Caco-2 (cell line): ENCODE measurements at regions not wholly inside any gene's neighbourhood (a gene's known extent, or its start where the extent isn't known, plus 50 kb on each side); places are given as distances from the start of the nearest gene placed in this dataset.

ENCODE experiments used
- BruUV-seq: library from RNA; stranded (reverse); fragments of 400-500 nt; replicated peaks from 2 replicates; lab custom pipeline; 2021; lab: Mats Ljungman, UMichigan
- CTCF ChIA-PET: fragments of 300-600 bp; sonication (Branson Sonifier 250); formaldehyde crosslinking; loops from one replicate; lab custom pipeline; 2022; ENCODE audit warnings: antibody characterized with exemption; lab: Charles Lee
- POLR2A ChIA-PET: fragments of 300-600 bp; sonication (Branson Sonifier 250); formaldehyde crosslinking; loops from one replicate; lab custom pipeline; 2022; ENCODE audit warnings: antibody characterized with exemption; lab: Charles Lee
- DNase-seq, 2 experiments: peaks; one replicate each; pipeline versions ENCODE4 v3.0.0 to v3.0.0-alpha.2; 2020 to 2022
- H3K27me3 ChIP-seq: replicated peaks from 2 replicates; pipeline ENCODE4 v1.6.0; 2011; ENCODE audit warnings: low read length; ENCODE audit not compliant: control insufficient read depth, insufficient read depth
- H3K36me3 ChIP-seq: 2 replicates; pipeline ENCODE4 v1.5.1; 2011; ENCODE audit warnings: low read length; ENCODE audit not compliant: control insufficient read depth, insufficient read depth
- H3K4me1 ChIP-seq: fragments of 250-450 bp; sonication (Bioruptor Pico); 2 replicates; pipeline ENCODE4 v1.5.1; 2020; ENCODE audit warnings: mild to moderate bottlenecking
- H3K4me3 ChIP-seq: 2 replicates; pipeline ENCODE4 v1.5.1; 2011; ENCODE audit warnings: low read depth, mild to moderate bottlenecking, control low read depth, low read length
- H3K9me3 ChIP-seq: fragments of 250-450 bp; sonication (Bioruptor Pico); 2 replicates; pipeline ENCODE4 v1.5.1; 2020; ENCODE audit warnings: mild to moderate bottlenecking, moderate library complexity
- H3K27ac Mint-ChIP-seq: one replicate; pipeline ENCODE4 v1.8.0; 2022; ENCODE audit warnings: mixed read lengths; ENCODE audit not compliant: unreplicated experiment
- H3K27me3 Mint-ChIP-seq: one replicate; pipeline ENCODE4 v1.8.0; 2022; ENCODE audit warnings: mixed read lengths; ENCODE audit not compliant: insufficient read depth, unreplicated experiment
- H3K36me3 Mint-ChIP-seq: one replicate; pipeline ENCODE4 v1.8.0; 2022; ENCODE audit warnings: mild to moderate bottlenecking, mixed read lengths; ENCODE audit not compliant: insufficient read depth, unreplicated experiment
- H3K4me1 Mint-ChIP-seq: one replicate; pipeline ENCODE4 v1.8.0; 2022; ENCODE audit warnings: low read depth, mixed read lengths; ENCODE audit not compliant: unreplicated experiment
- H3K4me3 Mint-ChIP-seq: one replicate; pipeline ENCODE4 v1.8.0; 2022; ENCODE audit warnings: mild to moderate bottlenecking, moderate library complexity, mixed read lengths; ENCODE audit not compliant: unreplicated experiment
- H3K9me3 Mint-ChIP-seq: one replicate; pipeline ENCODE4 v1.8.0; 2022; ENCODE audit warnings: mixed read lengths; ENCODE audit not compliant: unreplicated experiment
- intact Hi-C: fragments of 100-400 bp; cut with micrococcal nuclease; formaldehyde crosslinking; loops from one replicate; pipeline ENCODE4 v1.10.0; 2022; ENCODE audit not compliant: unreplicated experiment
- TF ChIP-seq, protein P1 (sequence below), 2 experiments: fragments of 200-600 bp in 1 of 2; IDR thresholded peaks; 1 replicate in 1 of 2; 2 replicates in 1 of 2; pipeline versions ENCODE4 v1.5.1 to v1.8.0; 2011 to 2022; ENCODE audit warnings: antibody characterized with exemption in 1 of 2, control low read depth in 1 of 2, inconsistent platforms in 1 of 2, low read depth in 1 of 2, low read length in 1 of 2, mild to moderate bottlenecking in 1 of 2, moderate library complexity in 1 of 2; ENCODE audit not compliant: insufficient read depth in 1 of 2, severe bottlenecking in 1 of 2, unreplicated experiment in 1 of 2

DNA sequence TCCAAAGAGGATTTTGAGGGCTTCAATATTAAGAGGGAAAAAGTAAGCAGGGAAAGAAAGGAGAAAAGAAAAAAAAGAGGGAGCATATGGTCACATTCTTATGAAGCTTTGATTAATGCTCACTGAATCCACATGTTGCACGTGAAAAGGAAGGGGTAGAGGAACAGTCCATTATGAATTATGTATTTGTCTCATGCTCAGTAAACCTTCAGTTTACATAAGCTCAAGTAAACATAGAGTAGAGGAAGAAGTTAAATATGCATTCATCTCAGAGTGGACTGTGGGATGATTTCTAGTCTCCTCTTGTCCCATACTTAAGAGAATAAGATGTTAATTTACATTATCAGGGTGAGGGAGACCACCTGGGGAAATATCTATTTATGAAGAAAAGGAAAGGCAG, 334.5 kb downstream of the IPO8 start:
- H3K36me3 ChIP-seq: no peaks in the 10 kb centered on the region
- H3K27me3 Mint-ChIP-seq: peaks cover 5% of the 10 kb centered on the region
- intact Hi-C loops: no loop called here
- no peaks in the 10 kb centered on the region for H3K36me3 Mint-ChIP-seq
- TF ChIP-seq, protein P1, sequence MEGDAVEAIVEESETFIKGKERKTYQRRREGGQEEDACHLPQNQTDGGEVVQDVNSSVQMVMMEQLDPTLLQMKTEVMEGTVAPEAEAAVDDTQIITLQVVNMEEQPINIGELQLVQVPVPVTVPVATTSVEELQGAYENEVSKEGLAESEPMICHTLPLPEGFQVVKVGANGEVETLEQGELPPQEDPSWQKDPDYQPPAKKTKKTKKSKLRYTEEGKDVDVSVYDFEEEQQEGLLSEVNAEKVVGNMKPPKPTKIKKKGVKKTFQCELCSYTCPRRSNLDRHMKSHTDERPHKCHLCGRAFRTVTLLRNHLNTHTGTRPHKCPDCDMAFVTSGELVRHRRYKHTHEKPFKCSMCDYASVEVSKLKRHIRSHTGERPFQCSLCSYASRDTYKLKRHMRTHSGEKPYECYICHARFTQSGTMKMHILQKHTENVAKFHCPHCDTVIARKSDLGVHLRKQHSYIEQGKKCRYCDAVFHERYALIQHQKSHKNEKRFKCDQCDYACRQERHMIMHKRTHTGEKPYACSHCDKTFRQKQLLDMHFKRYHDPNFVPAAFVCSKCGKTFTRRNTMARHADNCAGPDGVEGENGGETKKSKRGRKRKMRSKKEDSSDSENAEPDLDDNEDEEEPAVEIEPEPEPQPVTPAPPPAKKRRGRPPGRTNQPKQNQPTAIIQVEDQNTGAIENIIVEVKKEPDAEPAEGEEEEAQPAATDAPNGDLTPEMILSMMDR (IDR thresholded peaks at IDR 0.05; ENCODE audit: insufficient read depth in 1 of 2, low read depth in 1 of 2, low read length in 1 of 2, severe bottlenecking in 1 of 2, unreplicated experiment in 1 of 2): no peak
- no peaks in the 10 kb centered on the region for H3K4me1 ChIP-seq
- BruUV-seq: no TSS peak
- H3K9me3 Mint-ChIP-seq: no peaks in the 10 kb centered on the region
- POLR2A ChIA-PET: no interaction called here
- H3K4me1 Mint-ChIP-seq: peaks cover 6% of the 10 kb centered on the region
- CTCF ChIA-PET: no interaction called here
- no peak for DNase-seq
- H3K4me3 ChIP-seq: no peak overlapping the region
- H3K27me3 ChIP-seq: no peaks in the 10 kb centered on the region
- no peak overlapping the region for H3K4me3 Mint-ChIP-seq
- H3K9me3 ChIP-seq: no peaks in the 10 kb centered on the region
- no peak overlapping the region for H3K27ac Mint-ChIP-seq

- Histone ChIP-seq H3K4me3 (no peak overlapping the region), H3K27me3 (no peaks in the 10 kb centered on the region), H3K4me1 (no peaks in the 10 kb centered on the region), H3K9me3 (no peaks in the 10 kb centered on the region), H3K36me3 (no peaks in the 10 kb centered on the region)
- ChIA-PET POLR2A (no interaction called here), CTCF (no interaction called here)
- TF ChIP-seq, protein P1 (IDR thresholded peaks at IDR 0.05; ENCODE audit: insufficient read depth in 1 of 2, low read depth in 1 of 2, low read length in 1 of 2, severe bottlenecking in 1 of 2, unreplicated experiment in 1 of 2): no peak
- Mint-ChIP-seq H3K4me3 (no peak overlapping the region), H3K9me3 (no peaks in the 10 kb centered on the region), H3K4me1 (peaks cover 6% of the 10 kb centered on the region), H3K27me3 (peaks cover 5% of the 10 kb centered on the region), H3K27ac (no peak overlapping the region), H3K36me3 (no peaks in the 10 kb centered on the region)
- intact Hi-C loops: no loop called here
- BruUV-seq: no TSS peak
- DNase-seq: no peak
Observed at GRCh38 chr12:30358671-30359070, 337.0 kb downstream of the IPO8 start.

DNA sequence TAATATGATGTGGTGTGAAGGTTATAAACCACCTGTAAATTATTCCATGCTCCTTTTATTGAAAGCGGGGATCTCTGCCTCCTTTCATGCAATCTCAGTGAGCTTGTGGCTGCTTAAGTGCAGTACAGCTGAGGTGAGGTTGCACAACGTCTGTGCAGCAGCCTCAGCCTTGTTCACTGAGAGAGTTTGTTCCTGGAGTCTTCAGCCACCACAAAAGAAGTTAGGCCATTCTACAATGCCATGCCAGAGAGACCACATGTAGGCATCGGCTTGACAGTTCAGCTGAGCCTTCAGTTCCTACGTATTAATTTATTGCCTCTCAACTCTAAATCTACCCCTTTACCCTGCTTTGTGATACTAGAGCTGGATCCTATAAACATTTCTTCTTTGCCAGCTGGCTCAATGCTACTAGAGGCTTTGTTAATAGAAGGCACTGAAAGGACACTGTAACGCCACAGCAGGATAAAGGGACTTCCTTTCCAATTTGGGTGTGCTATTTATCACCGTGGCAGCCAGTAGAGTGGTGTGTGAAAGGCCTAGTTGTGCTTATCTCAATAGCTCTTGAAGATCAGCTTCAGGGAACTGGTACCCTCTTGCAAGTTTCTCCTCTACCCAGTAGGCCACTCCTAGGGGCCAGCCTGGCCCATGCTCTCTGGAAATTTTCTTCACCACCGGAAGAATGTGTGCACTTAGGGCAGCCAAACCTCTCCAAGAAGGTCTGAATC, 337.7 kb downstream of the IPO8 start:
- Mint-ChIP-seq H3K4me1 (peaks cover 6% of the 10 kb centered on the region), H3K27ac (no peak overlapping the region), H3K36me3 (no peaks in the 10 kb centered on the region), H3K27me3 (peaks cover 5% of the 10 kb centered on the region), H3K4me3 (no peak overlapping the region), H3K9me3 (no peaks in the 10 kb centered on the region)
- TF ChIP-seq, protein P1 (IDR thresholded peaks at IDR 0.05; ENCODE audit: insufficient read depth in 1 of 2, low read depth in 1 of 2, low read length in 1 of 2, severe bottlenecking in 1 of 2, unreplicated experiment in 1 of 2): no peak
- Histone ChIP-seq H3K4me3 (no peak overlapping the region), H3K9me3 (no peaks in the 10 kb centered on the region), H3K36me3 (no peaks in the 10 kb centered on the region), H3K27me3 (no peaks in the 10 kb centered on the region), H3K4me1 (no peaks in the 10 kb centered on the region)
- BruUV-seq: no TSS peak
- no peak for DNase-seq
- intact Hi-C loops: no loop called here
- ChIA-PET POLR2A (no interaction called here), CTCF (no interaction called here)
